ENCODE measurements at regions not wholly inside any gene's neighbourhood (a gene's known extent, or its start where the extent isn't known, plus 50 kb on each side); places are given as distances from the start of the nearest gene placed in this dataset.

DNA sequence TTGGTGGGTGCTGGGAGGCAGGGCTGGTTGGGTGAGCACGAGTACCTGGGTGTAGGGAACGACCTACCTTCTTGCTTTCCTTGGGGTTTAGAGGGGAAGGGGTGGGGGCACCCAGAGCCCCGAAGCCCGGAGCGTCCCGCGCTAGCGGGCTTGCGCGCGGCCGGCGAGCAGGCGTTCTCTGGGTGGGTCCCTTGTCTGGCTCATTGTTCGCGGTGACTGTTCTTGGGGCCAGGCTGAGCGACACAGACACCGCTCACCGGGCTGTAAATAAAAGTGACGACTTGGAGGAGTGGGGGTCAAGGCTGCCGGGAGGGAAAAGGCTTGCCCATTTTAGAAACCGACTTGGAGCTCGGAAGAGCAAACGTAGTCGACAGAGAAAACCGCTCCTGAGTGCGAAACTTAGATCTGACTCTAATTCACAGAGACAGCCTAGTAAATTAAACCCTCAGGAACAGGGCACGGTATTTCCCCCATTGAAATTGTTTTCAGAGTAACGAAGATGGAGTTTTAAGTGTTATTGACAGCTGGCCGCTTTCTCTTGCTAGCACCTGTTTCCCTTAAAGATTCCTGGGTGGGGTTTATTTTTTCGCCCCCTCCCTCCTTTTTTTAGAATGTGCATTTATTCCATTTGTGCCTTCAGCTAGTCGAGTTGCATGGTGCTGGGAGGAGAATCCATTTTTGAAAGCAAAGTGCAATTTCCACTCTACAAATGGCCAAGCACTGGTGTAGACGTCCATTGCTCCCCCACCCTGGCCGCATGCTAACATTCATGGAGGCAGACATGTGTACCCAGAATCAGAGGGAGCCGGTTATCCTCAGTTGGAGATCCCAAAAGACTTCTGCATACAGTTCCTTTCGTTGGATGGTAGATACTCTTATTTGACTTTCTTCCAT lies 532.1 kb upstream of the SEMA6D start:
- TF ChIP-seq, protein P1, sequence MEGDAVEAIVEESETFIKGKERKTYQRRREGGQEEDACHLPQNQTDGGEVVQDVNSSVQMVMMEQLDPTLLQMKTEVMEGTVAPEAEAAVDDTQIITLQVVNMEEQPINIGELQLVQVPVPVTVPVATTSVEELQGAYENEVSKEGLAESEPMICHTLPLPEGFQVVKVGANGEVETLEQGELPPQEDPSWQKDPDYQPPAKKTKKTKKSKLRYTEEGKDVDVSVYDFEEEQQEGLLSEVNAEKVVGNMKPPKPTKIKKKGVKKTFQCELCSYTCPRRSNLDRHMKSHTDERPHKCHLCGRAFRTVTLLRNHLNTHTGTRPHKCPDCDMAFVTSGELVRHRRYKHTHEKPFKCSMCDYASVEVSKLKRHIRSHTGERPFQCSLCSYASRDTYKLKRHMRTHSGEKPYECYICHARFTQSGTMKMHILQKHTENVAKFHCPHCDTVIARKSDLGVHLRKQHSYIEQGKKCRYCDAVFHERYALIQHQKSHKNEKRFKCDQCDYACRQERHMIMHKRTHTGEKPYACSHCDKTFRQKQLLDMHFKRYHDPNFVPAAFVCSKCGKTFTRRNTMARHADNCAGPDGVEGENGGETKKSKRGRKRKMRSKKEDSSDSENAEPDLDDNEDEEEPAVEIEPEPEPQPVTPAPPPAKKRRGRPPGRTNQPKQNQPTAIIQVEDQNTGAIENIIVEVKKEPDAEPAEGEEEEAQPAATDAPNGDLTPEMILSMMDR (IDR thresholded peaks at IDR 0.05; ENCODE audit: low read depth, low read length) = no peak
- Histone ChIP-seq H3K27me3 (peaks cover 73% of the 10 kb centered on the region), H3K36me3 (no peaks in the 10 kb centered on the region), H3K4me1 (ENCODE audit: low read depth) (no peaks in the 10 kb centered on the region), H3K27ac (no peak overlapping the region), H3K9me3 (ENCODE audit: low read depth) (no peaks in the 10 kb centered on the region), H3K4me3 (peak overlapping the region; percentile 68)
- DNase-seq (ENCODE audit: low read depth in 1 of 2, low spot score in 1 of 2) = peak; percentile 5 to 42

GRCh38 chr15:47186075-47186474 lies 531.2 kb upstream of the SEMA6D start:
- TF ChIP-seq, protein P1 (IDR thresholded peaks at IDR 0.05; ENCODE audit: low read depth, low read length) = no peak
- Histone ChIP-seq H3K4me3 (no peak overlapping the region), H3K27me3 (peaks cover 70% of the 10 kb centered on the region), H3K27ac (no peak overlapping the region), H3K36me3 (no peaks in the 10 kb centered on the region), H3K9me3 (ENCODE audit: low read depth) (no peaks in the 10 kb centered on the region), H3K4me1 (ENCODE audit: low read depth) (no peaks in the 10 kb centered on the region)
- peak in 1 of 2 donors; percentile 13 for DNase-seq (ENCODE audit: low read depth in 1 of 2, low spot score in 1 of 2)

DNA sequence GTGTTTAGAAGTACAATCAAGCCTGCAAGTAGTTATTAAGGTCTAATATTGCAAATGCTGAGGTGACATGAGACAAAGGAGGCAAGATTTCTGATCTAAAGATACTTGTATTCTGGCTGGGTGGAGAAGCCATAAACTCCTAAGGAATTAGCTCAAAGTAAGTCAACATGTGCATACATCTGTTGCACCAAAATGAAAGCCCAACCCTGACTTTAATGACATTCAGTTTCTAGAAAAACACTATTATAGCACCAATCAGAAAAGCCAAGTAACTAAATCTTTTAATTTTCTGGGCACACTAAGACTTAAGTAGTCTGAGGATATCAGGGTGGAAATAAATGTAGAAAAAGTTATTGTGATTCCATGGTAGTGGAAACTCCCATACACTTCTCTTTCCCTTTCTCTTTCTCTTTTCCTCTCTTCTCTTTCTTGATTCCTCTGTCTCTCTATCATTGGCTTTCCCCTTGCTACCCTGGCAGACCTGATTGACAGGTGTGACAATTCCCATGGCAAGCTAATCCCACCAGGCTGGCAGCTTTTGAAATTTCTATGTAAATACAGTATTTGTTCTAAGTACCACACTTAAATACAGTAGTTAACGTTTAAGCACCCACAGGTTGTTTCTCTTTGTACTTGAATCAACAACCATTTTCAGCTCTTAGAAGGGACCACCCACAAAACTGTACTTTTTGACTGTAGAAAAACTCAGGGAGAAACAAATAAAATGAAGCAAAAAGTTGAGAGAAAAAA lies 528.4 kb upstream of the SEMA6D start:
- no peaks in the 10 kb centered on the region for H3K36me3 ChIP-seq
- peaks cover 42% of the 10 kb centered on the region for H3K27me3 ChIP-seq
- TF ChIP-seq, protein P1 (IDR thresholded peaks at IDR 0.05; ENCODE audit: low read depth, low read length) = no peak
- no peaks in the 10 kb centered on the region for H3K9me3 ChIP-seq (ENCODE audit: low read depth)
- no peak for DNase-seq (ENCODE audit: low read depth in 1 of 2, low spot score in 1 of 2)
- peaks cover 8% of the 10 kb centered on the region for H3K4me1 ChIP-seq (ENCODE audit: low read depth)
- no peak overlapping the region for H3K27ac ChIP-seq
- no peak overlapping the region for H3K4me3 ChIP-seq

DNA sequence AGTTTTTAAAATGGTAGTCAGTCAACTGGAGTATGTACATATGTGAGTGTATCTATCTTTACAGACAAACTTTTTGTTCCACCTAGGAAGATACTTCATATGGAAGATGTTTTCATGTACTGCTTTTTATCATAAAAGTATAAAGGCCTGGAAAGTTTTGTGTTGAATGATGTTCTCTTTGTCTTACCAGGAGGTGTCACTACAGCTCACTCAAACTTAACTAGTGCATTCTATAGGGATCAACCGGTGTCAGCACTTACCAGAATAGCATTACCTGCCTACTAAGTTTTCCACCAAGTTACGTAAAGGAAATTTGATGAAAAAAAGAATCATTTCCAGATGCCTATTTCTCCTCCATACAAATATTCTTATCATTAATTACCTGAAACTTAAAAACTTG lies 522.6 kb upstream of the SEMA6D start:
- no peak overlapping the region for H3K27ac ChIP-seq
- no peak overlapping the region for H3K4me3 ChIP-seq
- TF ChIP-seq, protein P1 (IDR thresholded peaks at IDR 0.05; ENCODE audit: low read depth, low read length) = peak; percentile 31
- no peaks in the 10 kb centered on the region for H3K36me3 ChIP-seq
- H3K9me3 ChIP-seq (ENCODE audit: low read depth) = no peaks in the 10 kb centered on the region
- peaks cover 27% of the 10 kb centered on the region for H3K4me1 ChIP-seq (ENCODE audit: low read depth)
- DNase-seq (ENCODE audit: low read depth in 1 of 2, low spot score in 1 of 2) = peak; percentile 54 to 59
- no peaks in the 10 kb centered on the region for H3K27me3 ChIP-seq

- H3K27ac ChIP-seq = no peak overlapping the region
- H3K36me3 ChIP-seq = no peaks in the 10 kb centered on the region
- no peaks in the 10 kb centered on the region for H3K9me3 ChIP-seq (ENCODE audit: low read depth)
- DNase-seq (ENCODE audit: low read depth in 1 of 2, low spot score in 1 of 2) = peak; percentile 93 to 95
- TF ChIP-seq, protein P1 (IDR thresholded peaks at IDR 0.05; ENCODE audit: low read depth, low read length) = peak; percentile 86
- no peak overlapping the region for H3K4me3 ChIP-seq
- no peaks in the 10 kb centered on the region for H3K27me3 ChIP-seq
- H3K4me1 ChIP-seq (ENCODE audit: low read depth) = peaks cover 28% of the 10 kb centered on the region
These were observed 521.3 kb upstream of the SEMA6D start for GRCh38 chr15:47196048-47196447.
